Endothelial cell of umbilical vein (primary cell): ENCODE measurements at regions not wholly inside any gene's neighbourhood (a gene's known extent, or its start where the extent isn't known, plus 50 kb on each side); places are given as distances from the start of the nearest gene placed in this dataset.

Experiments used
- BruUV-seq: library from RNA; stranded (reverse); fragments of 400-500 nt; replicated peaks from 2 replicates; lab custom pipeline; 2021; lab: Mats Ljungman, UMichigan
- CTCF ChIA-PET: fragments of 300-600, 350-600 bp; sonication (Branson Sonifier 250); formaldehyde crosslinking; loops from one replicate; lab custom pipeline; 2021; ENCODE audit warnings: antibody characterized with exemption, inconsistent platforms; lab: Charles Lee
- POLR2A ChIA-PET: fragments of 300-600, 350-600 bp; sonication (Branson Sonifier 250); formaldehyde crosslinking; loops from one replicate; lab custom pipeline; 2021; ENCODE audit warnings: antibody characterized with exemption, inconsistent platforms; lab: Charles Lee
- DNase-seq: peaks from one replicate; pipeline ENCODE4 v3.0.0-alpha.2; 2011; ENCODE audit warnings: low read depth, low spot score
- FAIRE-seq: peaks from 2 replicates; lab custom pipeline; 2011; peaks lifted over from hg19 to GRCh38; lab: Jason Lieb, UNC
- H2AFZ ChIP-seq: 2 replicates; pipeline ENCODE4 v1.6.0; 2012; ENCODE audit warnings: low read depth, low read length, control low read depth, inconsistent platforms
- H3K27ac ChIP-seq: 2 replicates; pipeline ENCODE4 v1.5.1; 2011; ENCODE audit warnings: low read depth, mild to moderate bottlenecking, control low read depth, low read length, moderate library complexity; ENCODE audit not compliant: insufficient read depth
- H3K27me3 ChIP-seq, 2 experiments: 2 replicates each; pipeline versions ENCODE4 v1.6.0 to v1.6.1; 2011; ENCODE audit warnings: low read length in 2 of 2, mixed read lengths in 1 of 2; ENCODE audit not compliant: control insufficient read depth in 2 of 2, insufficient read depth in 2 of 2
- H3K36me3 ChIP-seq, 2 experiments: 2 replicates in 1 of 2; 3 replicates in 1 of 2; pipeline ENCODE4 v1.5.1; 2011; ENCODE audit warnings: low read length in 2 of 2, mild to moderate bottlenecking in 1 of 2, moderate library complexity in 1 of 2; ENCODE audit not compliant: control insufficient read depth in 2 of 2, insufficient read depth in 2 of 2; ENCODE audit errors: extremely low read depth in 1 of 2
- H3K4me1 ChIP-seq: 3 replicates; pipeline ENCODE4 v1.5.1; 2011; ENCODE audit warnings: mild to moderate bottlenecking, low read length; ENCODE audit not compliant: control insufficient read depth, insufficient read depth; ENCODE audit errors: extremely low read depth
- H3K4me2 ChIP-seq: 2 replicates; pipeline ENCODE4 v1.6.1; 2011; ENCODE audit warnings: low read length, control low read depth, mixed read lengths; ENCODE audit not compliant: insufficient read depth
- H3K4me3 ChIP-seq, 3 experiments: fragments of 200-600 bp in 1 of 3; sonication (generic), shearing (Covaris generic) in 1 of 3; replicated peaks in 1 of 3; 2 replicates each; pipeline ENCODE4 v1.5.1; 2011 to 2016; ENCODE audit warnings: control low read depth in 3 of 3, low read length in 3 of 3, mild to moderate bottlenecking in 2 of 3, inconsistent platforms in 1 of 3, low read depth in 1 of 3, moderate library complexity in 1 of 3; ENCODE audit not compliant: insufficient read depth in 1 of 3
- H3K79me2 ChIP-seq: 2 replicates; pipeline ENCODE4 v1.6.0; 2012; ENCODE audit warnings: low read length, inconsistent platforms; ENCODE audit not compliant: control insufficient read depth, insufficient read depth
- H3K9ac ChIP-seq: replicated peaks from 2 replicates; pipeline ENCODE3; 2011; ENCODE audit warnings: low read length, control low read depth; ENCODE audit not compliant: insufficient read depth; ENCODE audit errors: extremely low read depth
- H3K9me1 ChIP-seq: replicated peaks from 3 replicates; pipeline ENCODE4 v1.6.0; 2011; ENCODE audit warnings: mild to moderate bottlenecking, low read length; ENCODE audit not compliant: control insufficient read depth, insufficient read depth; ENCODE audit errors: extremely low read depth
- H3K9me3 ChIP-seq: replicated peaks from 2 replicates; pipeline ENCODE4 v1.5.1; 2012; ENCODE audit warnings: low read length, inconsistent platforms; ENCODE audit not compliant: control insufficient read depth, insufficient read depth
- H4K20me1 ChIP-seq: replicated peaks from 2 replicates; pipeline ENCODE3; 2011; ENCODE audit warnings: mild to moderate bottlenecking, low read length; ENCODE audit not compliant: control insufficient read depth, insufficient read depth; ENCODE audit errors: extremely low read depth
- EZH2 ChIP-seq: IDR thresholded peaks from 2 replicates; pipeline ENCODE4 v1.6.1; 2012; ENCODE audit warnings: borderline replicate concordance, low read depth, mild to moderate bottlenecking, moderate library complexity, low read length, inconsistent platforms; ENCODE audit not compliant: severe bottlenecking
- GATA2 ChIP-seq: IDR thresholded peaks from 2 replicates; pipeline ENCODE4 v1.7.0; 2011; ENCODE audit warnings: low read depth, mild to moderate bottlenecking, moderate library complexity, mixed read lengths, low read length; ENCODE audit not compliant: insufficient read length, insufficient read depth
- MYC ChIP-seq: IDR thresholded peaks from one replicate; pipeline ENCODE4 v1.6.1; 2011; ENCODE audit warnings: mild to moderate bottlenecking, low read depth, low read length
- POLR2A ChIP-seq: IDR thresholded peaks from 2 replicates; pipeline ENCODE4 v1.6.1; 2012; ENCODE audit warnings: low read depth, mild to moderate bottlenecking, control low read depth, low read length
- dilution Hi-C: fragments of 300-500 bp; cut with MboI; formaldehyde crosslinking; loops from one replicate; pipeline ENCODE4 v1.15.0; 2019; ENCODE audit warnings: low sequenced_read_pairs; ENCODE audit not compliant: extremely low pct_ligation_motif_present
- intact Hi-C: fragments of 100-400 bp; cut with micrococcal nuclease; formaldehyde crosslinking; loops from one replicate; pipeline ENCODE4 v1.10.0; 2022
- TF ChIP-seq, protein P1 (sequence below): IDR thresholded peaks from 2 replicates; pipeline ENCODE4 v1.6.1; 2011; ENCODE audit not compliant: insufficient read depth, insufficient read length
- TF ChIP-seq, protein P2 (sequence below), 2 donors: IDR thresholded peaks; 1 replicate in 1 of 2; 2 replicates in 1 of 2; pipeline ENCODE4 v1.5.1; 2011; ENCODE audit warnings: low read length in 2 of 2, mild to moderate bottlenecking in 2 of 2, moderate library complexity in 2 of 2, control low read depth in 1 of 2, inconsistent platforms in 1 of 2, low read depth in 1 of 2; ENCODE audit not compliant: insufficient read depth in 1 of 2; ENCODE audit errors: extremely low read depth in 1 of 2

DNA sequence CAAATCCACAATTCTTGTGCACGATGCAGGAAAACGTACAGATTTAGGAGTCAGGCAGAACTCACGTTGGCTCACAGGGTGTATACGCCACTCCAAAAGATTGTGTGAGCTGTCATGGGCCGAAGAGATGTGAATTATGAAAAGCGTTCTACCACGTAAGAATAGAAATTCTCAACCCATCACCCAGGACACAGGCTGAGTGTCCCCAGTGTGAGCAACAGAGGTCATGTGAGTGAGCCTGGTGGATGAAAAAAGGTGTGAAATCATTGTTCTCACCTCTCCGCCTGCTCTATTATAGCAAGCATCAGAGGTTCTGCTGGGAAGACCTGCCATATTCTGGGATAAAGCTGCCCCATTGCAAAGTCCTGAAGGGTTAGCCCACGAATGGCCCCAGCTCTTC is 235.0 kb downstream of the MN1 start:
- Histone ChIP-seq H3K27ac (no peak overlapping the region), H3K4me2 (no peak overlapping the region), H3K27me3 (peaks cover 3 to 4% of the 10 kb centered on the region in 2 experiments), H4K20me1 (no peaks in the 10 kb centered on the region), H3K36me3 (no peaks in the 10 kb centered on the region), H3K9me1 (no peaks in the 10 kb centered on the region), H3K9ac (no peak overlapping the region), H2AFZ (no peak overlapping the region), H3K4me1 (no peaks in the 10 kb centered on the region), H3K79me2 (no peaks in the 10 kb centered on the region), H3K9me3 (no peaks in the 10 kb centered on the region), H3K4me3 (no peak overlapping the region)
- no TSS peak for BruUV-seq
- ChIA-PET CTCF (interaction anchor here (1.1 kb wide), 1 partner anchor 150 kb away, joined by 4 read pairs; no protein-coding TSS in a partner anchor), POLR2A (interaction anchor here (0.9 kb wide), 1 partner anchor 10 kb away, joined by 3 read pairs; no protein-coding TSS in a partner anchor)
- intact Hi-C loops: no loop called here
- TF ChIP-seq POLR2A (no peak), EZH2 (no peak)
- DNase-seq (no peak), FAIRE-seq (no peak)
- dilution Hi-C loops: no loop called here

DNA sequence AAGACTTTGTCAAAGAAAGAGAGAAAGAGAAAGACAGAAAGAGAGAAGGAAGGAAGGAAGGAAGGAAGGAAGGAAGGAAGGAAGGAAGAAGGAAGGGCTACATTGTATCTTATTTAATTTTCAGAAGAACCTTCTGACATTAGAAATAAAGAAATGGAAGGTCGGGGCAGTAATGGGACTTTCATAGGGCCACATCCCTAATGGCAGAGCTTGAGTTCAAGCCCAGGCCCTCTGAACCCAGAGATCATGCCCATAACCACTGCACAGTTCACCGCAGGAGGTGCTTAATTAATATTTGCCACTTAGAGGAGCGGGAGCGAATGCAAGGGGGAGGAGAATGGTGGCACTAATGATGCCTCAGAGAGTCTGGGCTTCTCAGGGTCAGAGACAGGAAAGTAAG is 233.3 kb downstream of the MN1 start:
- H3K27me3 ChIP-seq: peaks cover 3 to 4% of the 10 kb centered on the region in 2 experiments
- H3K4me3 ChIP-seq: no peak overlapping the region
- POLR2A ChIA-PET: no interaction called here
- no peak overlapping the region for H3K27ac ChIP-seq
- no peak for FAIRE-seq
- H3K36me3 ChIP-seq: no peaks in the 10 kb centered on the region
- H3K9ac ChIP-seq: no peak overlapping the region
- dilution Hi-C loops: no loop called here
- intact Hi-C loops: no loop called here
- CTCF ChIA-PET: interaction anchor here (1.2 kb wide), 1 partner anchor 10 kb away, joined by 3 read pairs; no protein-coding TSS in a partner anchor
- BruUV-seq: no TSS peak
- H4K20me1 ChIP-seq: no peaks in the 10 kb centered on the region
- no peaks in the 10 kb centered on the region for H3K9me3 ChIP-seq
- H3K4me1 ChIP-seq: no peaks in the 10 kb centered on the region
- no peak for DNase-seq
- no peak overlapping the region for H3K4me2 ChIP-seq
- H3K79me2 ChIP-seq: no peaks in the 10 kb centered on the region
- no peaks in the 10 kb centered on the region for H3K9me1 ChIP-seq
- TF ChIP-seq, protein P1, sequence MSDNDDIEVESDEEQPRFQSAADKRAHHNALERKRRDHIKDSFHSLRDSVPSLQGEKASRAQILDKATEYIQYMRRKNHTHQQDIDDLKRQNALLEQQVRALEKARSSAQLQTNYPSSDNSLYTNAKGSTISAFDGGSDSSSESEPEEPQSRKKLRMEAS: no peak
- no peak for TF ChIP-seq POLR2A
- no peak for TF ChIP-seq MYC
- no peak for TF ChIP-seq EZH2
- TF ChIP-seq GATA2: no peak
- TF ChIP-seq, protein P2, sequence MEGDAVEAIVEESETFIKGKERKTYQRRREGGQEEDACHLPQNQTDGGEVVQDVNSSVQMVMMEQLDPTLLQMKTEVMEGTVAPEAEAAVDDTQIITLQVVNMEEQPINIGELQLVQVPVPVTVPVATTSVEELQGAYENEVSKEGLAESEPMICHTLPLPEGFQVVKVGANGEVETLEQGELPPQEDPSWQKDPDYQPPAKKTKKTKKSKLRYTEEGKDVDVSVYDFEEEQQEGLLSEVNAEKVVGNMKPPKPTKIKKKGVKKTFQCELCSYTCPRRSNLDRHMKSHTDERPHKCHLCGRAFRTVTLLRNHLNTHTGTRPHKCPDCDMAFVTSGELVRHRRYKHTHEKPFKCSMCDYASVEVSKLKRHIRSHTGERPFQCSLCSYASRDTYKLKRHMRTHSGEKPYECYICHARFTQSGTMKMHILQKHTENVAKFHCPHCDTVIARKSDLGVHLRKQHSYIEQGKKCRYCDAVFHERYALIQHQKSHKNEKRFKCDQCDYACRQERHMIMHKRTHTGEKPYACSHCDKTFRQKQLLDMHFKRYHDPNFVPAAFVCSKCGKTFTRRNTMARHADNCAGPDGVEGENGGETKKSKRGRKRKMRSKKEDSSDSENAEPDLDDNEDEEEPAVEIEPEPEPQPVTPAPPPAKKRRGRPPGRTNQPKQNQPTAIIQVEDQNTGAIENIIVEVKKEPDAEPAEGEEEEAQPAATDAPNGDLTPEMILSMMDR (IDR thresholded peaks at IDR 0.05; ENCODE audit: extremely low read depth in 1 of 2, insufficient read depth in 1 of 2, low read depth in 1 of 2, low read length in 2 of 2): no peak
- H2AFZ ChIP-seq: no peak overlapping the region
